ENCODE measurements at regions not wholly inside any gene's neighbourhood (a gene's known extent, or its start where the extent isn't known, plus 50 kb on each side); places are given as distances from the start of the nearest gene placed in this dataset.
"Not testable (repeated sequence)": the region's sequence is repeated elsewhere in the genome, so short reads cannot be mapped to it uniquely, and the experiment has no call there.

DNA sequence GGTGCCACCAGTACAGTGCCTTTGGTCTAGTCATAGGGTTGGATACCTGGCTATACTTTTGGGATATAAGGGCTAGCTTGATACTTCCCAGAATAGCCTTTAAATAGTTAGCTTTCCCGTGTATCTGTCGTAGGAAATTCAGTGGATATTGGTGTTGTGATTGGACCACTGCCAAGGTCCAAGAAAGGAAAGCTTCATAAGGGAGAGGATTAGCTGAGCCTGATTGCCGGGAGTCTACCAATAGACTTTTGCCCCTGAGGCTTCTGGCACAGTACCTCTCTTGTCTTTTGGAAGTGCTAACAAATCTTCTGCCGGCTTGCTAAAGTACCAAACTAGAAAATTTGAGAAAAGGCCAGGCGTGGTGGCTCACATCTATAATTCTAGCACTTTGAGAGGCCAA is 61.1 kb upstream of the XIST start:
- H3K27me3 ChIP-seq: no peaks in the 10 kb centered on the region
- no peaks in the 10 kb centered on the region for H3K9me3 ChIP-seq
- H3K27ac ChIP-seq: no peak overlapping the region
- no peaks in the 10 kb centered on the region for H3K36me3 ChIP-seq
- no peak for DNase-seq (ENCODE audit: low spot score in 2 of 2)
- no peak overlapping the region for H3K4me3 ChIP-seq
- intact Hi-C loops (cut with DNase I): no loop called here
- no peaks in the 10 kb centered on the region for H3K4me1 ChIP-seq
- TF ChIP-seq CTCF (IDR thresholded peaks at IDR 0.05): no peak

DNA sequence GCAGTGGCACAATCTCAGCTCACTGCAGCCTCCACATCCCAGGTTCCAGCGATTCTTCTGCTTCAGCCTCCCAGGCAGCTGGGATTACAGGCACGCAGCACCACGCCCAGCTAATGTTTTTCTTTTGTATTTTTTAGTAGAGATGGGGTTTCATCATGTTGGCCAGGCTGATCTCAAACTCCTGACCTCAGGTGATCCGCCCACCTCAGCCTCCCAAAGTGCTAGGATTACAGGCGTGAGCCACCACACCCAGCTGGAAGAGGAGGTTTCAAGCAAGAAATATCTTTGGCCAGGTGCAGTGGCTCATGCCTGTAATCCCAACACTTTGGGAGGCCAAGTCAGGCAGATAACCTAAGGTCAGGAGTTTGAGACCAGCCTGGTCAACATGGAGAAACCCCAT is 59.4 kb upstream of the XIST start:
- H3K4me1 ChIP-seq; H3K4me3 ChIP-seq; H3K36me3 ChIP-seq; H3K27ac ChIP-seq; H3K9me3 ChIP-seq; H3K27me3 ChIP-seq; intact Hi-C loops (cut with DNase I); DNase-seq (ENCODE audit: low spot score in 2 of 2): not testable (repeated sequence)

DNA sequence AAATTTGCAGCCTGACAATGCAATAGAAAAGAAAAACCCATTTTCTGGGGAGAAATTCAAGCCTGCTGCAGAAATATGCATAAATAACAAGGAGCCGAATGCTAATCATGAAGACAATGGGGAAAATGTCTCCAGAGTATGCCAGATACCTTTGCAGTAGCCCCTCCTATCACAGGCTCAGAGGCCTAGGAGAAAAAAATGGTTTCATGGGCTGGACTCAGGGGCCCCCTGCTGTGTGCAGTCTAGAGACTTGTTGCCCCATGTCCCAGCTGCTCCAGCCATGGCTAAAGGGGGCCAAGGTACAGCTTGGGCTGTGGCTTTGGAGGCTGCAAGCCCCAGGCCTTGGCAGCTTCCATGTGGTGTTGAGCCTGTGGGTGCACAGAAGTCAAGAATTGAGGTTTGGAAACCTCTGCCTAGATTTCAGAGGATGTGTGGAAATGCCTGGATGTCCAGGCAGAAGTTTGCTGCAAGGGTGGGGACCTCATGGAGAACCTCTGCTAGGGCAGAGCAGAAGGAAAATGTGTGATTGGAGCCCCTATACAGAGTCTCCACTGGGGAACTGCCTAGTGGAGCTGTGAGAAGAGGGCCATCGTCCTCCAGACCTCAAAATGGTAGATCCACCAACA is 53.3 kb upstream of the XIST start:
- H3K9me3 ChIP-seq; H3K36me3 ChIP-seq; intact Hi-C loops (cut with DNase I); DNase-seq (ENCODE audit: low spot score in 2 of 2); H3K4me3 ChIP-seq; H3K27me3 ChIP-seq; H3K27ac ChIP-seq; H3K4me1 ChIP-seq: not testable (repeated sequence)

DNA sequence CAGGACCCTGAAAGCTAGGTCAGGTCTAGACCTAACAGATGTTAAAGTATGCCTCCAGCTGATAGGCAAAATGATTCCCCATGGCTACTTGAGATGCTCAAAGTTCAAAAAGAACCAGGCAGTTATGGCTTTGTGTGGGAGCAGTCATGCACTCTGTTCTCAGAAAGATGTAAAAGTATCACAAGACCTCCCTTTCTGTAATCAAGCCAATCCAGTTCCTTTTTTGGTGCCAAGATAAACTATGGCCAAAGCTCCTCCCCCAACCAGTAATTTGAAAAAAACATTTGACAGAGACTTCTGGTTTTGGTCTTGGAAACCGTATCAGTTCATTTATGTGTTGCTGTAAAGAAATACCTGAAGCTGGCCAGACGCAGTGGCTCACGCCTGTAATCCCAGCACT is 51.4 kb upstream of the XIST start:
- Histone ChIP-seq H3K4me3 (no peak overlapping the region), H3K36me3 (no peaks in the 10 kb centered on the region), H3K27me3 (no peaks in the 10 kb centered on the region), H3K9me3 (peaks cover 0 to 2% of the 10 kb centered on the region in 2 donors), H3K27ac (no peak overlapping the region), H3K4me1 (no peaks in the 10 kb centered on the region)
- no peak for TF ChIP-seq CTCF (IDR thresholded peaks at IDR 0.05)
- intact Hi-C loops (cut with DNase I): no loop called here
- DNase-seq (ENCODE audit: low spot score in 2 of 2): no peak

All from ascending aorta (tissue), 2 donors.